Body of pancreas (tissue), 4 donors: ENCODE measurements at regions not wholly inside any gene's neighbourhood (a gene's known extent, or its start where the extent isn't known, plus 50 kb on each side); places are given as distances from the start of the nearest gene placed in this dataset.

Experiments
- POLR2A ChIP-seq, 3 donors: fragments of 450-650 bp; IDR thresholded peaks; one replicate each; pipeline ENCODE4 v1.6.1; 2016; ENCODE audit warnings: antibody characterized with exemption in 3 of 3, mild to moderate bottlenecking in 2 of 3
- TF ChIP-seq, protein P1 (sequence below), 7 experiments: fragments of 450-650 bp in 4 of 7; fragments of 200-600 bp in 3 of 7; sonication (generic) in 3 of 7; IDR thresholded peaks; one replicate each; pipeline ENCODE4 v1.5.1; 2016 to 2019; ENCODE audit warnings: antibody characterized with exemption in 7 of 7

DNA sequence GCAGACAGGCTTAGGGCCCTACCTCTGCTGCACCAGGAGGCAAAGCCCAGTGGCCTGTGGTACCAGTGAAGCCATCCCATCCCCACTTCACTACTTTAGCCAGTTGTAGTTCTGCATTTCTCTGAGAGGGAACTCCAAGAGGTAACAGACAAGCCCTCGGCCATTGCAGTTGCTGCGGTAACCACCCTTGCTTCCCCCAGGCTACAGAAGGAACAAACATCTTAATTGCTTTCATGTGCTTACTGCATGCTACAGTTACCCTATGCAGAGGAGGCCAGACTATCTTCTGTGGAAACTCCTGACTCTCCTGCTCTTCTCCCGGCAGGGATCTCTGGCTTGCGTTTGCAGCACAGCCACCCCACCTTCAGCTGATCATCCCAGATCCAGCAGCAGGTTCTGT lies 67.8 kb downstream of the SPIN4 start:
- TF ChIP-seq, protein P1, sequence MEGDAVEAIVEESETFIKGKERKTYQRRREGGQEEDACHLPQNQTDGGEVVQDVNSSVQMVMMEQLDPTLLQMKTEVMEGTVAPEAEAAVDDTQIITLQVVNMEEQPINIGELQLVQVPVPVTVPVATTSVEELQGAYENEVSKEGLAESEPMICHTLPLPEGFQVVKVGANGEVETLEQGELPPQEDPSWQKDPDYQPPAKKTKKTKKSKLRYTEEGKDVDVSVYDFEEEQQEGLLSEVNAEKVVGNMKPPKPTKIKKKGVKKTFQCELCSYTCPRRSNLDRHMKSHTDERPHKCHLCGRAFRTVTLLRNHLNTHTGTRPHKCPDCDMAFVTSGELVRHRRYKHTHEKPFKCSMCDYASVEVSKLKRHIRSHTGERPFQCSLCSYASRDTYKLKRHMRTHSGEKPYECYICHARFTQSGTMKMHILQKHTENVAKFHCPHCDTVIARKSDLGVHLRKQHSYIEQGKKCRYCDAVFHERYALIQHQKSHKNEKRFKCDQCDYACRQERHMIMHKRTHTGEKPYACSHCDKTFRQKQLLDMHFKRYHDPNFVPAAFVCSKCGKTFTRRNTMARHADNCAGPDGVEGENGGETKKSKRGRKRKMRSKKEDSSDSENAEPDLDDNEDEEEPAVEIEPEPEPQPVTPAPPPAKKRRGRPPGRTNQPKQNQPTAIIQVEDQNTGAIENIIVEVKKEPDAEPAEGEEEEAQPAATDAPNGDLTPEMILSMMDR (IDR thresholded peaks at IDR 0.05) = no peak
- TF ChIP-seq POLR2A (IDR thresholded peaks at IDR 0.05) = no peak
